Type B pancreatic cell (in vitro differentiated cells): ENCODE measurements at regions not wholly inside any gene's neighbourhood (a gene's known extent, or its start where the extent isn't known, plus 50 kb on each side); places are given as distances from the start of the nearest gene placed in this dataset.
"Not testable (repeated sequence)": the region's sequence is repeated elsewhere in the genome, so short reads cannot be mapped to it uniquely, and the experiment has no call there.

Experiments
- DNase-seq: peaks from one replicate; pipeline ENCODE4 v3.0.0; 2021; ENCODE audit warnings: mixed read lengths; ENCODE audit not compliant: unreplicated experiment; ENCODE audit errors: extremely low spot score
- H3K27ac Mint-ChIP-seq: 2 replicates; pipeline ENCODE4 v1.8.0; 2021; ENCODE audit warnings: mild to moderate bottlenecking, mixed read lengths
- H3K27me3 Mint-ChIP-seq: 2 replicates; pipeline ENCODE4 v1.8.0; 2021; ENCODE audit warnings: mixed read lengths
- H3K36me3 Mint-ChIP-seq: 2 replicates; pipeline ENCODE4 v1.8.0; 2021; ENCODE audit warnings: mixed read lengths
- H3K4me1 Mint-ChIP-seq: one replicate; pipeline ENCODE4 v1.8.0; 2021; ENCODE audit warnings: mixed read lengths; ENCODE audit not compliant: unreplicated experiment
- H3K4me3 Mint-ChIP-seq: 2 replicates; pipeline ENCODE4 v1.8.0; 2021; ENCODE audit warnings: mild to moderate bottlenecking, mixed read lengths
- H3K9me3 Mint-ChIP-seq: 2 replicates; pipeline ENCODE4 v1.8.0; 2021; ENCODE audit warnings: mixed read lengths
- TF ChIP-seq, protein P1 (sequence below): fragments of 200-600 bp; sonication (generic); conservative IDR thresholded peaks from 2 replicates; pipeline ENCODE4 v1.5.0; 2021; ENCODE audit warnings: antibody characterized with exemption, mild to moderate bottlenecking

DNA sequence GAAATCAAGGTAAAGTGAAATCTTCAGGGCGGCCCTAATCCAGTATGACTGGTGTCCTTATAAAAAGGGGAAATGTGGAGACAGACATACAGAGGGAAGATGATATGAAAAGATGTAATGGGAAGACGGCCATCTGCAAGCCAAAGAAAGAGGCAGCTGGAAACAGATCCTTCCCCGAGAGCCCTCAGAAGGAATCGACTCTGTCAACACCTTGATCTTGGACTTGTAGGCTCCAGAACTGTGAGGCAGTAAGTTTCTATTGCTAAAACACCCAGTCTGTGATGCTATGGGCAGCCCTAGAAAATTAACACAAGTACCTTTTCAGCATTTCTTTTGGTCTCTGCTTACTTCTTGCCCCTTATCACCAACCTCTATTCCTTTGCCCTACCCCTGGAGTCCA lies 174.7 kb upstream of the TPM1 start:
- H3K36me3 Mint-ChIP-seq, result no peaks in the 10 kb centered on the region
- H3K27ac Mint-ChIP-seq, result no peak overlapping the region
- H3K4me3 Mint-ChIP-seq, result no peak overlapping the region
- TF ChIP-seq, protein P1, sequence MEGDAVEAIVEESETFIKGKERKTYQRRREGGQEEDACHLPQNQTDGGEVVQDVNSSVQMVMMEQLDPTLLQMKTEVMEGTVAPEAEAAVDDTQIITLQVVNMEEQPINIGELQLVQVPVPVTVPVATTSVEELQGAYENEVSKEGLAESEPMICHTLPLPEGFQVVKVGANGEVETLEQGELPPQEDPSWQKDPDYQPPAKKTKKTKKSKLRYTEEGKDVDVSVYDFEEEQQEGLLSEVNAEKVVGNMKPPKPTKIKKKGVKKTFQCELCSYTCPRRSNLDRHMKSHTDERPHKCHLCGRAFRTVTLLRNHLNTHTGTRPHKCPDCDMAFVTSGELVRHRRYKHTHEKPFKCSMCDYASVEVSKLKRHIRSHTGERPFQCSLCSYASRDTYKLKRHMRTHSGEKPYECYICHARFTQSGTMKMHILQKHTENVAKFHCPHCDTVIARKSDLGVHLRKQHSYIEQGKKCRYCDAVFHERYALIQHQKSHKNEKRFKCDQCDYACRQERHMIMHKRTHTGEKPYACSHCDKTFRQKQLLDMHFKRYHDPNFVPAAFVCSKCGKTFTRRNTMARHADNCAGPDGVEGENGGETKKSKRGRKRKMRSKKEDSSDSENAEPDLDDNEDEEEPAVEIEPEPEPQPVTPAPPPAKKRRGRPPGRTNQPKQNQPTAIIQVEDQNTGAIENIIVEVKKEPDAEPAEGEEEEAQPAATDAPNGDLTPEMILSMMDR, result no peak
- H3K27me3 Mint-ChIP-seq, result no peaks in the 10 kb centered on the region
- H3K4me1 Mint-ChIP-seq, result no peaks in the 10 kb centered on the region
- peaks cover 5% of the 10 kb centered on the region for H3K9me3 Mint-ChIP-seq
- DNase-seq, result no peak

DNA sequence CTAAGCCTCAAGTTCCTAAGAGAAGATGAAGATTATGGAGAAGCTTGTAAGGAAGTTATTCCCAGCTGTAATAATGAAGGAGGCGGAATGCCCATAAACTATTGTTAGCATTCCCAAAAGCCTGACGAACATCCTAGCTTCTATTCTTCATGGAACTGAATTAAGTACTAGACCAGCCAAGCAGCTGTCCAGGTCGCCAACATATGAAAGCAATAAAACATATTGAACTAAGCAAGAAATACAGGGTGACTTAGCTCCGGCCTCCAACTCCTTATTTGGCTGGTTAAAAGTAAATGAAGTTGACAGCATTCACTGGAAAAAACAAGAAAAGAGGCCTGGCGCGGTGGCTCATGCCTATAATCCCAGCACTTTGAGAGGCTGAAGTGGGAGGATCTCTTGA lies 174.0 kb upstream of the TPM1 start:
- Mint-ChIP-seq H3K9me3 (no peaks in the 10 kb centered on the region), H3K27ac (no peak overlapping the region), H3K4me3 (no peak overlapping the region), H3K27me3 (no peaks in the 10 kb centered on the region), H3K36me3 (no peaks in the 10 kb centered on the region), H3K4me1 (peaks cover 1% of the 10 kb centered on the region)
- DNase-seq, result no peak
- TF ChIP-seq, protein P1, result no peak

DNA sequence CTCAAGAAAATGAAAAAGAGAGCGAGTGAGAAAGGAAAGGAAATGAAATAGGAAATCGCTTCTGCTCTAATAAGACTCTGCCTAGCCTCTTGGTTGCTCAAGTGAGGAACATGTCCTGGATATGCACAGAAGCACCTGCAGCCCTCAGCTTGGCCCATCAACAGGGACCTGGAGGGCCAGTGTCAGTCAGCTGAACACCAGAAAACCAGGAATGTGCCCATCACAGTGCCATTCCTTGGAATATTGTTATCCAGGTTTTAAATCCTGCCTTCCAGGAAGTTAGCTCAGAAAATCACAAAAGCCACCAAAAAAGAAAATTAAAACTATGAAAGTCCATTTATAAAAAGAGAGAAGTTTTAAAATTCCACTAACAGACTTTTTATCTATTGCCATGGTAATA lies 173.4 kb upstream of the TPM1 start:
- DNase-seq, result no peak

DNA sequence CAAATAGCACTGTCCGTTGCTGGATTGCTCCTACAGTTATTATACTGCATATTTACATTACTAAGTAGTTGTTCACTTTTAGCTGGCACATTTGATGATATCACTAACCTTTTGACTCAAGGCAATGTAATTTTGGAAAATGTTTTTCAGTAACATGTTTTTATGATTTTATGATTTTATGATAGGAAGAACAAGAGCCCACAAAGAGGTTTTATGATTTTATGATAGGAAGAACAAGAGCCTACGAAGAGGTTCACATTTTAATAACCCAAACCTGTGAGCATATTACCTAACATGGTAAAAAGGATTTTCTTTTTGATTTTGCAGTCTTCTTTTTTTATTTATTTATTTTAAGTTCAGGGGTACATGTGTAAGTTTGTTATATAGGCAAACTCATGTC lies 172.3 kb upstream of the TPM1 start:
- peaks cover 7% of the 10 kb centered on the region for H3K4me1 Mint-ChIP-seq
- H3K27ac Mint-ChIP-seq, result no peak overlapping the region

More for the DNA sequence above, 173.4 kb upstream of the TPM1 start:
- no peak overlapping the region for H3K4me3 Mint-ChIP-seq
- peaks cover 7% of the 10 kb centered on the region for H3K4me1 Mint-ChIP-seq
- no peaks in the 10 kb centered on the region for H3K36me3 Mint-ChIP-seq
- no peaks in the 10 kb centered on the region for H3K27me3 Mint-ChIP-seq
- no peak overlapping the region for H3K27ac Mint-ChIP-seq
- TF ChIP-seq, protein P1, result no peak
- H3K9me3 Mint-ChIP-seq, result no peaks in the 10 kb centered on the region

DNA sequence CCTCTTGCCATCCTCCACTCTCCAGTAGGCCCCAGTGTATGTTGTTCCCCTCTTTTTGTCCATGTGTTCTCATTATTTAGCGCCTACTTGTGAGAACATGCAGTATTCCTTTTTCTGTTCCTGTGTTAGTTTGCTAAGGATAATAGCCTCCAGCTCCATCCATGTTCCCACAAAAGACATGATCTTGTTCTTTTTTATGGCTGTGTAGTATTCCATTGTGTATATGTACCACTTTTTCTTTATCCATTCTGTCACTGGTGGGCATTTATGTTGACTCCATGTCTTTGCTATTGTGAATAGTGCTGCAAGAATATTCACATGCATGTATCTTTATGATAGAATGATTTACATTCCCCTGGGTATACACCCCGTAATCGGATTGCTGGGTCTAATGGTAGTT lies 171.8 kb upstream of the TPM1 start:
- H3K27me3 Mint-ChIP-seq, H3K27ac Mint-ChIP-seq, H3K4me3 Mint-ChIP-seq, H3K36me3 Mint-ChIP-seq, H3K4me1 Mint-ChIP-seq, DNase-seq, H3K9me3 Mint-ChIP-seq: not testable (repeated sequence)

More for the DNA sequence above, 172.3 kb upstream of the TPM1 start:
- Mint-ChIP-seq H3K9me3 (no peaks in the 10 kb centered on the region), H3K36me3 (no peaks in the 10 kb centered on the region), H3K27me3 (no peaks in the 10 kb centered on the region), H3K4me3 (no peak overlapping the region)
- TF ChIP-seq, protein P1, result no peak
- no peak for DNase-seq

DNA sequence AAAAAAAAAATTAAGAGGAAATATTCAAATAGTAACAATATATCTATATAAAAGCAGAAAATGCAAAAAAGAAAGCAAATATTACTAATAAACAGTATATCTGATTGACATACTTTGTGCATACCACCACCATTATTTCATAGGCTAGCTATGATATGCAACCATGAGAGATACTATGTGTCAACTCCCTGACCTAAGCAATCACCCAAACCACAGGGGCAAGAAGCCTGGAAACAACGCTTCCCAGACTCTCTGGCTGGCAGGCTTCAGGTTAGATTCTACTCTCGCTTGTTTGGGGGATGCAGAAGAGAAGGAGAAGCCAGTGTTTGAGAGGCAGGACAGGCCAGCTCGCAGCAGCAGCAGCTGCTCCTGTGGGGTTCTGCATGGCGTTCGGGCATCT lies 169.3 kb upstream of the TPM1 start:
- H3K27me3 Mint-ChIP-seq, result no peaks in the 10 kb centered on the region
- H3K36me3 Mint-ChIP-seq, result no peaks in the 10 kb centered on the region
- TF ChIP-seq, protein P1, result no peak
- no peaks in the 10 kb centered on the region for H3K9me3 Mint-ChIP-seq
- no peak overlapping the region for H3K4me3 Mint-ChIP-seq
- H3K4me1 Mint-ChIP-seq, result peaks cover 12% of the 10 kb centered on the region
- DNase-seq, result no peak
- H3K27ac Mint-ChIP-seq, result no peak overlapping the region
